Lung (tissue), 11 donors: ENCODE measurements at regions not wholly inside any gene's neighbourhood (a gene's known extent, or its start where the extent isn't known, plus 50 kb on each side); places are given as distances from the start of the nearest gene placed in this dataset.

ENCODE experiments used
- ATAC-seq: fragments of 200-7000 bp; cut with Tn5 transposase; one replicate; pipeline ENCODE4 v1.9.1; 2020; ENCODE audit warnings: moderate number of reproducible peaks; ENCODE audit not compliant: insufficient read depth, low FRiP score
- DNase-seq, 3 donors: peaks; one replicate each; pipeline ENCODE4 v3.0.0-alpha.2; 2013 to 2017
- H3K27ac ChIP-seq, 2 donors: one replicate each; pipeline ENCODE4 v1.5.1; 2013; ENCODE audit warnings: mild to moderate bottlenecking in 2 of 2, moderate library complexity in 2 of 2, control low read depth in 1 of 2, inconsistent platforms in 1 of 2, low read depth in 1 of 2, low read length in 1 of 2
- H3K27me3 ChIP-seq, 3 donors: one replicate each; pipeline ENCODE4 v1.5.1; 2013; ENCODE audit warnings: low read length in 2 of 3; ENCODE audit not compliant: control insufficient read depth in 3 of 3, insufficient read depth in 3 of 3
- H3K36me3 ChIP-seq, 4 donors: one replicate each; pipeline ENCODE4 v1.5.1; 2013; ENCODE audit warnings: low read length in 4 of 4, mild to moderate bottlenecking in 1 of 4, moderate library complexity in 1 of 4; ENCODE audit not compliant: control insufficient read depth in 4 of 4, insufficient read depth in 4 of 4
- H3K4me1 ChIP-seq, 5 donors: one replicate each; pipeline ENCODE4 v1.5.1; 2013; ENCODE audit warnings: low read length in 5 of 5, mild to moderate bottlenecking in 2 of 5, moderate library complexity in 1 of 5; ENCODE audit not compliant: control insufficient read depth in 5 of 5, insufficient read depth in 5 of 5
- H3K4me3 ChIP-seq: one replicate; pipeline ENCODE4 v1.5.1; 2013; ENCODE audit warnings: mild to moderate bottlenecking, control low read depth, moderate library complexity
- H3K9ac ChIP-seq, 2 donors: one replicate each; pipeline ENCODE4 v1.5.1; 2013; ENCODE audit warnings: low read length in 2 of 2, control low read depth in 1 of 2; ENCODE audit not compliant: insufficient read depth in 1 of 2
- H3K9me3 ChIP-seq, 4 donors: one replicate each; pipeline ENCODE4 v1.5.1; 2013; ENCODE audit warnings: low read length in 3 of 4, mild to moderate bottlenecking in 1 of 4, moderate library complexity in 1 of 4; ENCODE audit not compliant: control insufficient read depth in 4 of 4, insufficient read depth in 3 of 4
- WGBS, 2 donors: extraction: QIAGEN DNeasy Blood & Tissue Kit; methylation state at CpG; one replicate each; pipeline ENCODE4 v1.1.7; 2013; 5-methylcytosine and 5-hydroxymethylcytosine counted together
- TF ChIP-seq, protein P1 (sequence below): IDR thresholded peaks from 2 replicates; pipeline ENCODE4 v1.5.1; 2012; ENCODE audit warnings: mild to moderate bottlenecking; ENCODE audit errors: control extremely low read depth, extremely low read depth
- donor health status: control.
- donor health status: control.
- donor health status: Bipolar disorder and iron deficiency.
- donor health status: healthy.
- donor health status: DM: yes; HTN: yes; CAD: no.

DNA sequence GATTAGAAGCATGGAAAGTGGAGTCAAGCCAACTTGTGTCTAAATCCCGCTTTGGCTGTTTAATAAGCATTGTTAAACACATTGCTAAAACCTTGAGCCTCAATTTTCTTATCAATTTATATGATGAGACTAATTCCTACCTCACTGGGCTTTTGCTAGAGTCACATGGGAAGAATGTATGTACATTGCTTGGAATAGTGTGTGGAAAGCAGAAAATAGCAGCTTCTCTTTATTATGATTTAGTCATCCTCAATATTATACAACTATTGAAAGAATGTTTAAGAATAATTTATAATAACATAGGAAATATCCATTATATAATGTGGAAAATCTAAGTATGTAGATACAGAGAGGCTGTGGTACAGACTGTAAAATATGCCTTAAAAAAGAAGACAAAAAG is 313.0 kb upstream of the CDYL start:
- DNase-seq (no peak), ATAC-seq (no peak)
- Histone ChIP-seq H3K36me3 (no peaks in the 10 kb centered on the region), H3K4me1 (peaks cover 0 to 14% (median 0%) of the 10 kb centered on the region in 5 donors), H3K9ac (no peak overlapping the region), H3K9me3 (peaks cover 0 to 2% (median 0%) of the 10 kb centered on the region in 4 donors), H3K27ac (no peak overlapping the region), H3K27me3 (no peaks in the 10 kb centered on the region), H3K4me3 (no peak overlapping the region)
- TF ChIP-seq, protein P1, sequence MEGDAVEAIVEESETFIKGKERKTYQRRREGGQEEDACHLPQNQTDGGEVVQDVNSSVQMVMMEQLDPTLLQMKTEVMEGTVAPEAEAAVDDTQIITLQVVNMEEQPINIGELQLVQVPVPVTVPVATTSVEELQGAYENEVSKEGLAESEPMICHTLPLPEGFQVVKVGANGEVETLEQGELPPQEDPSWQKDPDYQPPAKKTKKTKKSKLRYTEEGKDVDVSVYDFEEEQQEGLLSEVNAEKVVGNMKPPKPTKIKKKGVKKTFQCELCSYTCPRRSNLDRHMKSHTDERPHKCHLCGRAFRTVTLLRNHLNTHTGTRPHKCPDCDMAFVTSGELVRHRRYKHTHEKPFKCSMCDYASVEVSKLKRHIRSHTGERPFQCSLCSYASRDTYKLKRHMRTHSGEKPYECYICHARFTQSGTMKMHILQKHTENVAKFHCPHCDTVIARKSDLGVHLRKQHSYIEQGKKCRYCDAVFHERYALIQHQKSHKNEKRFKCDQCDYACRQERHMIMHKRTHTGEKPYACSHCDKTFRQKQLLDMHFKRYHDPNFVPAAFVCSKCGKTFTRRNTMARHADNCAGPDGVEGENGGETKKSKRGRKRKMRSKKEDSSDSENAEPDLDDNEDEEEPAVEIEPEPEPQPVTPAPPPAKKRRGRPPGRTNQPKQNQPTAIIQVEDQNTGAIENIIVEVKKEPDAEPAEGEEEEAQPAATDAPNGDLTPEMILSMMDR = no peak
- WGBS, 2 donors = 85 to 91% methylated on average over 1 of the region's 1 CpG

DNA sequence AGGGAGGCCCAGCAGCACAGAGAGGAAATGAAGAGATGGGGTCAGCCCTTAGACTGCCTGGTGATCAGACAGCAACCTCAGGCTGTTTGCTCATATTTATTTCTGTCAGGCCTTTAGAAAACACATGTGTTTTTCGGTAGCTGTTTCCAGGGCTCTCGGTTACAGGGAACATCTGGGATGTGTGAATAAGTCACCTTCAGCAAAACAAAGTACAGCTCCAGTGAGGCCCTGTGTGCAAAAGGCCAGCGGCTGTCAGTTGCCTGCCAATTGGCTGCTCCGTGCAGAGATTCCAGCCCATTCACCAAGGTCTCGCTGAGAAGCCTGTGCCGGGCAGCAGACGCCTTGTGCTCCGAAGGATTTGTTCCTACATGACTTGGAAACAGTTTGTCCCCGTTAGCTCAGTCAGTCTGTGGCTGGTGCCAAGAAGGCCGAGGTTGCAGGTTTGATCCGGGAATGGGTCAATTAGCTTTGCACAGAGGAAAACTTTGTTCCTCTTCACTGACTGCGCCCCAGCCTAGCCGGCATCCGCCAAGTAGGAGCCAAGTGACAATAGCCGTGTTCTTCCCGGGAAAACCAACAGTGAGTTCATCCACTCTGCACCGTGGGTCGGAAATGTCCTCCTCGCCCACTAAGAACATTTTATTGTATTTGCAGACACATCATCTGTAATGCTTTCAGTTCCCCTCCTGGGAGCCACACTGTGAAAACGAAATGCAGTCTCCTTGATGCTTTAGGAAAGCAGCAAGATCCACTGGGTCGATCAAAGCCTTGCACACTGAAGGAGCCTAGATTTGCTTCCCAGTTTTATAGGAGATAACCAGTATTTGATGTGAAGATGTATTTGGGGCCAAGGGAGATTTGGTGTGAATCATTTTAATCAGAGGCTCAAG is 315.4 kb upstream of the CDYL start:
- no peak overlapping the region for H3K4me3 ChIP-seq
- TF ChIP-seq, protein P1 = no peak
- ATAC-seq (no peak), DNase-seq (peak; percentile 40 to 57 (median 42))
- WGBS, 2 donors = 64 to 80% methylated on average over 21 of the region's 21 CpGs
- H3K9ac ChIP-seq = no peak overlapping the region
- H3K4me1 ChIP-seq = peaks cover 0 to 12% (median 0%) of the 10 kb centered on the region in 5 donors
- H3K9me3 ChIP-seq = peaks cover 0 to 4% (median 0%) of the 10 kb centered on the region in 4 donors
- no peaks in the 10 kb centered on the region for H3K36me3 ChIP-seq
- H3K27me3 ChIP-seq = no peaks in the 10 kb centered on the region
- peak overlapping the region in 1 of 2 donors; percentile 18 for H3K27ac ChIP-seq

DNA sequence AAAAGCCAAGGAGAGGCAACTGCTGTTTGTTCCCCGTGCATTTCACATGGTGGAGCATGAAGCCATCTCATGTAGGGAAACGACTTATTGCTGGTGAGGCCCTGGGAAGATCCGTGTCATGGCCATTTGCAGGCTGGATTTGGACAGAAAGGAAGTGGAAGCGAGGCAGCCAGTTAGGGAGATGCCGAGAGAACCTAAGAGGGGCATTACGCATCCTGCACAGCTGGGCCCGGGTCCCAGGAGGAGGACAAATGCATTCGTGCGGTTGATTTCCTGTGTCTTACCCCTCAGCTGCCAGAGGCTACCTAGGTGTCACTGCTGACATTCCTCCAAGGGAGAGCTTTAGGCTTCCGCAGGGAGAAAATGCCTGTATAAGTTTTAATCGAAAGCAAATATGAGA is 316.2 kb upstream of the CDYL start:
- H3K27me3 ChIP-seq = no peaks in the 10 kb centered on the region
- WGBS, 2 donors = 87 to 93% methylated on average over 11 of the region's 11 CpGs
- TF ChIP-seq, protein P1 = no peak
- no peak overlapping the region for H3K4me3 ChIP-seq
- H3K36me3 ChIP-seq = no peaks in the 10 kb centered on the region
- H3K27ac ChIP-seq = no peak overlapping the region
- peaks cover 0 to 5% (median 0%) of the 10 kb centered on the region in 4 donors for H3K9me3 ChIP-seq
- H3K4me1 ChIP-seq = peaks cover 0 to 12% (median 0%) of the 10 kb centered on the region in 5 donors
- DNase-seq (no peak), ATAC-seq (no peak)
- no peak overlapping the region for H3K9ac ChIP-seq
